ENCODE measurements at regions not wholly inside any gene's neighbourhood (a gene's known extent, or its start where the extent isn't known, plus 50 kb on each side); places are given as distances from the start of the nearest gene placed in this dataset.

DNA sequence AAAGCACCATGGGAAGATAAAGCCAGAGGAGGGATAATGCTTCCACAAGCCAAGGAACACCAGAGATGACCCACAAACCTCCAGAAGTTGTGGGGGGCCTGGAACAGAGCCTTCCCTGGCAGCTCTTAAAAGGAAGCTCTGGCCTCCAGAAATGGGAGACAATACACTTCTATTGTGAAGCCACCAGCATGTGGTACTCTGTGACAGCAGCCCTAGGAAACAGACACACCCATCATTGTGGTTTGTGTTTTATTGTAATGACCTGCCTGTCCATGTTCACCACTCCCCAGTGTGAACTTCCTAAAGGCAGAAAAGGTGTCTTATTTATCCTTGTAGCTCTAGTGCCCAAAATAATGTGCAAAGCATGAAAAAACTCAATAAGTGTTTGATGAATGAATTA is 264.1 kb upstream of the GATB start:
- Histone ChIP-seq H3K4me3 (ENCODE audit: low read depth, low read length) (no peak overlapping the region), H3K4me1 (ENCODE audit: control insufficient read depth, insufficient read depth, low read length) (no peaks in the 10 kb centered on the region), H3K9me3 (ENCODE audit: control insufficient read depth, insufficient read depth, low read depth, low read length) (no peaks in the 10 kb centered on the region), H3K27ac (ENCODE audit: extremely low read depth, low read depth, low read length) (no peak overlapping the region), H3K36me3 (ENCODE audit: control insufficient read depth in 2 of 2, insufficient read depth in 1 of 2, low read length in 2 of 2) (no peaks in the 10 kb centered on the region)
- CTCF ChIA-PET, result no interaction called here
- POLR2A ChIA-PET, result no interaction called here
- no peak for TF ChIP-seq ZNF394 (tag by site-specific recombination; IDR thresholded peaks at IDR 0.05; ENCODE audit: borderline replicate concordance)
- TF ChIP-seq ZNF776 (tag by site-specific recombination; IDR thresholded peaks at IDR 0.05; ENCODE audit: borderline replicate concordance), result no peak
- TF ChIP-seq, protein P1, sequence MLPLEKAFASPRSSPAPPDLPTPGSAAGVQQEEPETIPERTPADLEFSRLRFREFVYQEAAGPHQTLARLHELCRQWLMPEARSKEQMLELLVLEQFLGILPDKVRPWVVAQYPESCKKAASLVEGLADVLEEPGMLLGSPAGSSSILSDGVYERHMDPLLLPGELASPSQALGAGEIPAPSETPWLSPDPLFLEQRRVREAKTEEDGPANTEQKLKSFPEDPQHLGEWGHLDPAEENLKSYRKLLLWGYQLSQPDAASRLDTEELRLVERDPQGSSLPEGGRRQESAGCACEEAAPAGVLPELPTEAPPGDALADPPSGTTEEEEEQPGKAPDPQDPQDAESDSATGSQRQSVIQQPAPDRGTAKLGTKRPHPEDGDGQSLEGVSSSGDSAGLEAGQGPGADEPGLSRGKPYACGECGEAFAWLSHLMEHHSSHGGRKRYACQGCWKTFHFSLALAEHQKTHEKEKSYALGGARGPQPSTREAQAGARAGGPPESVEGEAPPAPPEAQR (tag by site-specific recombination; IDR thresholded peaks at IDR 0.05), result no peak
- TF ChIP-seq GLIS1 (tag by site-specific recombination; IDR thresholded peaks at IDR 0.05), result no peak
- no peak for TF ChIP-seq ZNF600 (tag by site-specific recombination; IDR thresholded peaks at IDR 0.05)
- TF ChIP-seq REPIN1 (tag by site-specific recombination; IDR thresholded peaks at IDR 0.05; ENCODE audit: low read depth), result no peak

DNA sequence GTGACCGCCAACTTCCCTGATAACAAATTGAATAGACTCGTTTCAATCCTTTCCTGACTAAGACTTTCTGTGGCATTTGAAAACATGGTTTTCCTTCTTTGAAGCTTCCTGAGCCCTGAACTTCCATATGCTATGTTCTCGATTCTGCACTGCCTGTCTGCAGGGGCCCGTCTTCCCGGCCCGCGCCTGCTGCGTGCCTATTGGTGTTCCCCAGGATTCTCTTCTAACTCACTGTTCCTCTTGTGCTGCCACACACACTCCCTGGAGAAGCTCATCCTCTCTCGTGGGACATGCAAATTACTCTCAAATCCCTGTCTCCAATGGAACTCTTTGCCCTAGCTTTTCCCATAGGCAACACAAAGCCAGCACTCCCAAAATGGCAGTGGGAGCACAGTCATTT is 262.9 kb upstream of the GATB start:
- CTCF ChIA-PET, result no interaction called here
- no peak overlapping the region for H3K4me3 ChIP-seq (ENCODE audit: low read depth, low read length)
- no peaks in the 10 kb centered on the region for H3K36me3 ChIP-seq (ENCODE audit: control insufficient read depth in 2 of 2, insufficient read depth in 1 of 2, low read length in 2 of 2)
- H3K4me1 ChIP-seq (ENCODE audit: control insufficient read depth, insufficient read depth, low read length), result no peaks in the 10 kb centered on the region
- H3K27ac ChIP-seq (ENCODE audit: extremely low read depth, low read depth, low read length), result no peak overlapping the region
- POLR2A ChIA-PET, result no interaction called here
- H3K9me3 ChIP-seq (ENCODE audit: control insufficient read depth, insufficient read depth, low read depth, low read length), result no peaks in the 10 kb centered on the region
- TF ChIP-seq, protein P2, sequence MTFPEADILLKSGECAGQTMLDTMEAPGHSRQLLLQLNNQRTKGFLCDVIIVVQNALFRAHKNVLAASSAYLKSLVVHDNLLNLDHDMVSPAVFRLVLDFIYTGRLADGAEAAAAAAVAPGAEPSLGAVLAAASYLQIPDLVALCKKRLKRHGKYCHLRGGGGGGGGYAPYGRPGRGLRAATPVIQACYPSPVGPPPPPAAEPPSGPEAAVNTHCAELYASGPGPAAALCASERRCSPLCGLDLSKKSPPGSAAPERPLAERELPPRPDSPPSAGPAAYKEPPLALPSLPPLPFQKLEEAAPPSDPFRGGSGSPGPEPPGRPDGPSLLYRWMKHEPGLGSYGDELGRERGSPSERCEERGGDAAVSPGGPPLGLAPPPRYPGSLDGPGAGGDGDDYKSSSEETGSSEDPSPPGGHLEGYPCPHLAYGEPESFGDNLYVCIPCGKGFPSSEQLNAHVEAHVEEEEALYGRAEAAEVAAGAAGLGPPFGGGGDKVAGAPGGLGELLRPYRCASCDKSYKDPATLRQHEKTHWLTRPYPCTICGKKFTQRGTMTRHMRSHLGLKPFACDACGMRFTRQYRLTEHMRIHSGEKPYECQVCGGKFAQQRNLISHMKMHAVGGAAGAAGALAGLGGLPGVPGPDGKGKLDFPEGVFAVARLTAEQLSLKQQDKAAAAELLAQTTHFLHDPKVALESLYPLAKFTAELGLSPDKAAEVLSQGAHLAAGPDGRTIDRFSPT (tag by site-specific recombination; IDR thresholded peaks at IDR 0.05), result no peak
- TF ChIP-seq ZNF133 (tag by site-specific recombination; IDR thresholded peaks at IDR 0.05), result no peak
- TF ChIP-seq ZNF37A (tag by site-specific recombination; IDR thresholded peaks at IDR 0.05), result no peak
- no peak for TF ChIP-seq ZNF202 (tag by site-specific recombination; IDR thresholded peaks at IDR 0.05; ENCODE audit: borderline replicate concordance)
- TF ChIP-seq EGR2 (tag by site-specific recombination; IDR thresholded peaks at IDR 0.05; ENCODE audit: low read depth), result no peak
- TF ChIP-seq KLF7 (tag by site-specific recombination; IDR thresholded peaks at IDR 0.05; ENCODE audit: borderline replicate concordance), result no peak
- TF ChIP-seq ZNF324 (tag by site-specific recombination; IDR thresholded peaks at IDR 0.05), result no peak
- TF ChIP-seq, protein P3, sequence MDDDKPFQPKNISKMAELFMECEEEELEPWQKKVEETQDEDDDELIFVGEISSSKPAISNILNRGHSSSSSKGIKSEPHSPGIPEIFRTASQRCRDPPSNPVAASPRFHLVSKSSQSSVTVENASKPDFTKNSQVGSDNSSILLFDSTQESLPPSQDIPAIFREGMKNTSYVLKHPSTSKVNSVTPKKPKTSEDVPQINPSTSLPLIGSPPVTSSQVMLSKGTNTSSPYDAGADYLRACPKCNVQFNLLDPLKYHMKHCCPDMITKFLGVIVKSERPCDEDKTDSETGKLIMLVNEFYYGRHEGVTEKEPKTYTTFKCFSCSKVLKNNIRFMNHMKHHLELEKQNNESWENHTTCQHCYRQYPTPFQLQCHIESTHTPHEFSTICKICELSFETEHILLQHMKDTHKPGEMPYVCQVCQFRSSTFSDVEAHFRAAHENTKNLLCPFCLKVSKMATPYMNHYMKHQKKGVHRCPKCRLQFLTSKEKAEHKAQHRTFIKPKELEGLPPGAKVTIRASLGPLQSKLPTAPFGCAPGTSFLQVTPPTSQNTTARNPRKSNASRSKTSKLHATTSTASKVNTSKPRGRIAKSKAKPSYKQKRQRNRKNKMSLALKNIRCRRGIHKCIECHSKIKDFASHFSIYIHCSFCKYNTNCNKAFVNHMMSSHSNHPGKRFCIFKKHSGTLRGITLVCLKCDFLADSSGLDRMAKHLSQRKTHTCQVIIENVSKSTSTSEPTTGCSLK (tag by site-specific recombination; IDR thresholded peaks at IDR 0.05), result no peak

DNA sequence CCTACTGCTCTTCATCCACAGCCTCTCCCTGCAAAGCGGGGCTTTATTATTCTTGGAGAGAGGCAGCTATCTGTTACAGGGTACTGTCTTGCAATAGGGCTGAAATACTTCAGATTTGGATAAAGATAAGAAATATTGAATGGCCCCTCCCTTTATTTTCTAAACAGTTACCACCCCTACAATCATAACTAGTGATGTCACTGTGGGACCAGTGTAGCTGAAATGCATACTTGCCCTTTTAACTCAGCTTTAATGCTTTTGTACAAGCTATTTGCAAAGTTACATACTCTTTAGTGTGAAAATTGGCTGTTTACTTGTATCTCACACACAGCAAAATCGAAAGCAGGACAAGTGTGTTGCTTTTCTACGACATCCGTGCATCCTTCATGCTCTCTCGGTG is 261.7 kb upstream of the GATB start:
- ChIA-PET CTCF (interaction anchor here (0.5 to 2.0 kb wide), 3 partner anchors 23 to 375 kb away, joined by 3 to 5 read pairs (median 3); no protein-coding TSS in a partner anchor), POLR2A (no interaction called here)
- Histone ChIP-seq H3K27ac (ENCODE audit: extremely low read depth, low read depth, low read length) (no peak overlapping the region), H3K4me1 (ENCODE audit: control insufficient read depth, insufficient read depth, low read length) (no peaks in the 10 kb centered on the region), H3K4me3 (ENCODE audit: low read depth, low read length) (no peak overlapping the region), H3K36me3 (ENCODE audit: control insufficient read depth in 2 of 2, insufficient read depth in 1 of 2, low read length in 2 of 2) (no peaks in the 10 kb centered on the region), H3K9me3 (ENCODE audit: control insufficient read depth, insufficient read depth, low read depth, low read length) (no peaks in the 10 kb centered on the region)
- no peak for TF ChIP-seq ZNF132 (tag by site-specific recombination; IDR thresholded peaks at IDR 0.05; ENCODE audit: borderline replicate concordance)
- TF ChIP-seq, protein P4, sequence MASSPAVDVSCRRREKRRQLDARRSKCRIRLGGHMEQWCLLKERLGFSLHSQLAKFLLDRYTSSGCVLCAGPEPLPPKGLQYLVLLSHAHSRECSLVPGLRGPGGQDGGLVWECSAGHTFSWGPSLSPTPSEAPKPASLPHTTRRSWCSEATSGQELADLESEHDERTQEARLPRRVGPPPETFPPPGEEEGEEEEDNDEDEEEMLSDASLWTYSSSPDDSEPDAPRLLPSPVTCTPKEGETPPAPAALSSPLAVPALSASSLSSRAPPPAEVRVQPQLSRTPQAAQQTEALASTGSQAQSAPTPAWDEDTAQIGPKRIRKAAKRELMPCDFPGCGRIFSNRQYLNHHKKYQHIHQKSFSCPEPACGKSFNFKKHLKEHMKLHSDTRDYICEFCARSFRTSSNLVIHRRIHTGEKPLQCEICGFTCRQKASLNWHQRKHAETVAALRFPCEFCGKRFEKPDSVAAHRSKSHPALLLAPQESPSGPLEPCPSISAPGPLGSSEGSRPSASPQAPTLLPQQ (tag by site-specific recombination; IDR thresholded peaks at IDR 0.05), result peak; percentile 76
